HG03460 (cell line): ENCODE measurements at regions not wholly inside any gene's neighbourhood (a gene's known extent, or its start where the extent isn't known, plus 50 kb on each side); places are given as distances from the start of the nearest gene placed in this dataset.

Experiments
- ATAC-seq: cut with Tn5 transposase; IDR thresholded peaks from one replicate; pipeline ENCODE4 v1.9.1; 2021; ENCODE audit not compliant: unreplicated experiment

DNA sequence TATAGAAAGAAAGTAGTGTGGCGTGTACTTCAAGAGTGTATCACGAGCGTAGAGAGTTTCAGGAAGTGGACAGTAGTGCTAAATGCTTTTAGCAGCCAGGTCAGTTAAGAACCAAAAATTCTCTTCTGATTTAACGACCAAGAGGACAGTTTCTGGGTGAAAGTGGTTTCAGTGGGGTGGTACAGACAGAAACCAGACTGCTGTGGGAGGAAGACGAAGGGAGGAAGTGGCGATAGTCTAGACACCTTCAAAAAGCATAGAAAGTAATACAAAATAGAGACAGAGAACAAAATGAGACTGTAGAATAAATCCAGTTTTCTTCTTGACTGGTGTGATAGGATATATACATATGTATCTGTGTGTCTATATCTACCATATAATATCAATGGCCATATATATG, 93.5 kb downstream of the MBL2 start:
- no peak for ATAC-seq

GRCh38 chr10:52682766-52683165, 89.8 kb downstream of the MBL2 start:
- ATAC-seq, result no peak

DNA sequence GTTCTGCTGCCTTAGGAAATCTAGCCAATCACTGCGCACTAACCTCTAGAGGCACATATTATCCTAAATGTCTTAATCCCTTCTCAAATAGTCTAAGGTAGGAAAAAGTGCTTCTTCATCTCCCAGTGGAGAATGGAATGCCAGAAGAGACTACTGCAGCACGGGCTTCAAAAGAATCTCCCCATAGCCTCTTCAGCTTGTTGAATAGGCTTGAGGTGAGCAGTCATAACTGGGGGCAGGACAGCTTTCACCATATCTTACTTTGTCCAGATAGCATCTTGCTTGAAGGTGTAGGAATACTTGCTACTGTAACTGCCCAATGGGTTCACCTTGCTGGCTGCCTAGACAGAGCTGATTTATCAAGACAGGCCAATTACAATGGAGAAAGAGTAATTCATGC, 88.8 kb downstream of the MBL2 start:
- no peak for ATAC-seq

DNA sequence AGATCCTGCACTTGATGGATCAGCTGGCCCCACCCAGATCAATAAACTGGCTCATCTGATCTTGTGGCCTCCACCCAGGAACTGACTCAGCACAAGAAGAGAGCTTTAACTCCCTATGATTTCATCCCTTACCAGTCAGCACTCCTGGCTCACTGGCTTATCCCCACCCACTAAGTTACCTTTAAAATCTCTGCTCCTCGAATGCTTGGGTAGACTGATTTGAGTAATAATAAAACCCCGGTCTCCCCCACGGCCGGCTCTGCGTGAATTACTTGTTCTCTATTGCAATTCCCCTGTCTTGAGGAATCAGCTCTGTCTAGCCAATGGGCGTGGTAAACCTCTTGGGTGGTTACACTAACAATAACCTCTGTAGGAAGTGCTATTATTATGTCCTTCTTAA, 83.7 kb downstream of the MBL2 start:
- no peak for ATAC-seq

- ATAC-seq, result no peak
Observed at GRCh38 chr10:52696232-52696631, 76.4 kb downstream of the MBL2 start.

- no peak for ATAC-seq
Observed at GRCh38 chr10:52701647-52702046, 70.9 kb downstream of the MBL2 start.

DNA sequence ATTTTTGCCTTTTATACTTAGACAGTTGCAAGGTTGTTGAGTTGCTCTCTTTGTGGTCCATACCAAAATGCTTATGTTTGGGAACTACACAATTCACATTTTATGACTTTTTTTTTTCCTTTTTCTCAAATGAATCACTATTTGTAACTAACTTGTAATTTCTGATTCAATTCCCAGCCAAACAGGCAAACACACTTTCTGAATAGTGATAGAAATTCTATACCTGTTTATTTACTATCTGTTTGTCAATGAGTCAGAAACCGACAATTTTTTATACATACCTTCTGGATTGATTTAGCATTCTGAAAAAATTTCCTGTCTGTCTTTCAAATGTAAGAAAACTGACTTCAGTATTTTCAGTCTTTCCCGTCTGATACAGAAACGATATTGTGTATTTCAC, 69.1 kb downstream of the MBL2 start:
- ATAC-seq, result no peak

GRCh38 chr10:52703898-52704297, 68.7 kb downstream of the MBL2 start:
- ATAC-seq, result no peak

DNA sequence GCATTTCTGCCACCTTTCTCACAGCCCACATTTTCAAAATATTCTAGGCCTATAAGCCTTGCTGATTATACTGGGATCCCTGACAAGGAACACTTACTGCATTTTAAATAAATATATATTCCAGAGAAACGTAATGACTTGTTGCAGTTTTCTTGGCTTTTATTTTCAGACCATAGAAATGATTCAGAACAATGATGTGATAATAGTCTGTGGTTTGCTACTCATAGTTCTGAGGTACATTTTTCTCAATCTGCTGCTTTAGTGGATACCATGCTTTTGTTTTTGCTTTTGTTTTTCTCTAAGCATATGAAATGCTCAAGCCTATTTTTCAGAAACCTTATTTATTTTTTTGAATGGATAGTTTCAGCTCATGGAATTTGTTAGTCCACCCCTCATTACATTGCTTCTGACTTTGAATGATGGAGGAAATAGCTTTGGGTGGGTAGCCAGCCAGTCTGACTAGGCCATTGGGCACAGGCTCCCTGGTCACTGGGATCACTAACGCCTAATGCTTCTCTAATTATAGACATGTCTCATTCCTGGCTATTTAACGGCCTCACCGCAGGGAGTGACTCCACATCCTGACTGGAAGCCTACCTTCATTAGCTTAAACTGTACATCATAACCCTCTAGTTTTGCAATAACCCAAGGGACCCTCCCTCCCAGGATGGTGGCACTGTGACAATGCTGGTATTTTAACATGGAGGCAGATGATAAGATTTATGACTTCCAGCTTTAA, 66.1 kb downstream of the MBL2 start:
- no peak for ATAC-seq
